ENCODE measurements at regions not wholly inside any gene's neighbourhood (a gene's known extent, or its start where the extent isn't known, plus 50 kb on each side); places are given as distances from the start of the nearest gene placed in this dataset.

DNA sequence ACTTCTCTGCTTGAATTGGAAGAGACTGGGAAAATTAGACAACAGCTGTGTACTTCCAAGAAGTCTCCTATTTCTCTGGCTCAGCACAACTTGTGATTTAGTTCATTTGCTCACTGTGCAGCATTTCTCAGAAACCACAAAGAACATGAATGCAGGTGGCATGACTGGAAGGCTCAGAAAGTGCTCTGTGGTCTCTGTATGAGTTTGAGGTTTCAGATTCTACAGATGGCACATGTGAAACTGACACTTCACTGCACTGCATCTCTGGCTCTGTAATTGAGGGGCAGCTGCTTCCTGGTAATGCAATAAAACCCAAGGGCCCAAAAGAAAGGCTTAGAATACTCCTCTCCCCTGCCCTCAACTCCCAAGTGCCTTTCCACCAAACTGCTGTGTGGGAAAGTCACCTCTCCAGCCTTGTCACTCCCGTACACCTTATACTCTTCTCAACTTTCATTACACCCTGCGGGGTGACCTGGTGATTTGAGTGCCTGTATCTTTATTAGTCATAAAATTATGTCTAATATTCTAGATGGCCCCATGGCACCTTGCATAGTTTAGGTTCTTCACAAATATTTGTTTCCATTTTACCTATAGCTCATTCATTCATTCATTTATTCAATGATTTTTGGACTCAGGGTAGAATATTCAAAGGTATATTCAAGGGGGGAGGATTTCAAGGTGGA, 82.5 kb downstream of the ESM1 start:
- TF ChIP-seq CTCF (IDR thresholded peaks at IDR 0.05) = no peak
- TF ChIP-seq POLR2A (IDR thresholded peaks at IDR 0.05) = no peak

Data from Peyer's patch (tissue), 4 donors.